IPS-NIHi7 (cell line): ENCODE measurements at regions not wholly inside any gene's neighbourhood (a gene's known extent, or its start where the extent isn't known, plus 50 kb on each side); places are given as distances from the start of the nearest gene placed in this dataset.
"Not testable (repeated sequence)": the region's sequence is repeated elsewhere in the genome, so short reads cannot be mapped to it uniquely, and the experiment has no call there.

Source experiments
- DNase-seq: peaks from one replicate; pipeline ENCODE4 v3.0.0; 2012; ENCODE audit warnings: mixed read lengths; ENCODE audit errors: extremely low spot score

DNA sequence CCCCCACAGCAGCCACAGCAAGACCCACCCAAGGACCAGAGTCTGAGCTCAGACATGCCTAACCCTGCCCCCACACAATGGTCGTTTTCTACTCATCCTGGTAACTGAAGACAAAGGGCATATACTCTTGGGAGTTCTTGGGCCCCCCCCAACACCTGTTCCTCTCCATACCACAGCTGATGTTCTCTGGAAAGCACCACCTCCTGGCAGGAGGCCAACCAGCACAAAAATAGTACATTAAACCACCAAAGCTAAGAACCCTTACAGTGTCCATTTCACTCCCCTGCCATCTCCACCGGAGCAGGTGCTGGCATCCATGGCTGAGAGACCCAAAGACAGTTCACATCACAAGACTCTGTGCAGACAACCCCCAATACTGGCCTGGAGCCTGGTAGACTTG, 80.6 kb upstream of the DAAM1 start:
- DNase-seq: no peak

DNA sequence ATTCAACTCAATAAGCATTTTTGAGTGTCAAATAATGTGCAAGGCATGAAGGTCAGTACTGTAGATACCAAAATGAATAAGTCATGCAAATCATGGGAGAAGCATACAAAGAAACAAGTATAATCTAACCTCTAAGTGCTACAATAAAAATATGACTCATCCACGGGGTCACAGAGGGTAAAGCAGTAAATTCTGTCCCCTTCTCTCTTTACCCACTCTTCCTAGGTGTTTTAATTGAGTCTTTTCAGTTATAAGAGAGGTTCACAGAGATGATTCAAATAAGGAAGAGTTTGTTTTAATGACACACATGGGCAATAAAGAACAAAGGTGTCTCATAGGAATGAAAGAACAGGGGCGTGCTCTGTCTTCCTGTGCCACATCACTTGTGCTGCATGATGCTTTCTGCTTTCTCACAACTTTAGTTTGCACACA, 71.5 kb upstream of the DAAM1 start:
- DNase-seq: no peak

GRCh38 chr14:59117754-59118528, 70.5 kb upstream of the DAAM1 start:
- DNase-seq: no peak

DNA sequence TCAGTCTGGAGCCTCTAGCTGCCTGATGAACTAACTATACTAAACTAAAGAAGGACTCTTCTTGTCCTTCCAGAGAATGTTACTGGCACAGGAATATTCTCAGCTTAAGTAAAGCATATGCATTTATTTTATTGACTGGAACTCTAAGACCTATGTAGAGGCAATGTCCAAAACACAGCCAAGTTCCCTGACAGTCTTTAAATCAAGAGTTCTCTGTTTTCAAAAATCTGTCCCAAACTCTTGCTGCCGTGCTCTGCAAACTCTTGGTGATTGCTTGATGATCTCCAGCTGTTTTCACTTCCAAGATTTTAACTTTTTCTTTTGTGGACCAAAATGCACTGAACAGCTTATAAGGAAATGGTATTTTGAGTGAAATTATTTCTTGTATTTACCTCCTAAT, 67.5 kb upstream of the DAAM1 start:
- no peak for DNase-seq

DNA sequence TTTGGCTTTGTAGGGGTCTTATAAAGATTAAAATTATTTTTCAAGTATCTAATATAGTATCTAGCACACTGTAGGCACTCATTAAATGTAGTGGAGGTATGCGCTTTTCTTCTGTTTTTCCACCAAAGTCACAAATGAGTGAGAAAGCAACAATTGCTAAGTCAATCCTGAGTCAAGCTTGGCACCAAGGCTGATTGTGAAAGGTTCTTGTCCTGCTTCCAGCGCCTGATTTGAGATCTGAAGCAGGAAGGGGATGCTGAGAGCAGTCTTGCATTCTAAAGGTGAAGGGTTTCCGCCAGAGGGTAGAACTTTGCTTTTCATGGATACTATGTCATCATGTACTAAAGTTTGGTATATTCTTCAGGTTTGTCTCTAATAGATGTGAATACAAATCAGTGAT, 64.9 kb upstream of the DAAM1 start:
- no peak for DNase-seq

DNA sequence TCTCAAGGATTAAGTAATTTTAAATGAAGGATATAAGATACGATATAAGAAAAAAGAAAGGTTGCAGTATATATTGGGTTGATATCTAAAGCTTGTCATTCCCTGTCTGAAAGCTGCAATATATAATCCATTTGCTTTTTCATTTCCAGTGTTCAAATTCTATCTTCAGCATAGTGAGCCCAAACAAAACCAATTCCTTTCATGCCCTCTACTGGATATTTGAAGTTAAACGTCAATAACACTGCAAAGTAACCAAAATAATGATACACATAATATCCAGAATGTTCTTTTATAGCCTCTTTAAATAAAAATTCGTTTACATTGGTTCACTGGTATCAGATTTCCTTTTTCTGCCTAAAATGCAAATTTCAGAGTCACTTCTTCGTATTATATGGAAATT, 64.5 kb upstream of the DAAM1 start:
- no peak for DNase-seq

- no peak for DNase-seq
These were observed 63.3 kb upstream of the DAAM1 start for GRCh38 chr14:59125156-59125555.

GRCh38 chr14:59126714-59127436, 61.6 kb upstream of the DAAM1 start:
- peak; percentile 68 for DNase-seq

GRCh38 chr14:59127437-59127732, 61.1 kb upstream of the DAAM1 start:
- DNase-seq: no peak

DNA sequence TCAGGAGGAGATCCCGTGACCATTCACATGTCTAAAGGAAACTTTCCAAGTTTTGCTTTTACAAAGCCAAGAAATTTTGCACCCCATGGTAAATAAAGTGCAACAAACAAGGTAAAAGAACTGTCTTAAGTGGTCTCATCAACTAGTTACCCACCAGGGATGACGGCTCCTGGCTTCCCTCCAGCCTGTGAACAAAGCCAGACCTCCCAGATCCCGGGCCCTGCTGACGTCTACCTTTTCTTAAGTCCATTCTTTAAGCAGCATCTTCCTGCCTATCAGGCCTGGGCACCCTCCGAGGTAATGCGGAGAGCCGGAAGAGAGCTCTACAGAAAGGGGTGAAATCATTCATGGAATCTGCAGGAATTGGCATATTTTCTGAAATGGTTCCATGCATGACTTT, 58.0 kb upstream of the DAAM1 start:
- DNase-seq: no peak

GRCh38 chr14:59131938-59132795, 56.3 kb upstream of the DAAM1 start:
- no peak for DNase-seq

DNA sequence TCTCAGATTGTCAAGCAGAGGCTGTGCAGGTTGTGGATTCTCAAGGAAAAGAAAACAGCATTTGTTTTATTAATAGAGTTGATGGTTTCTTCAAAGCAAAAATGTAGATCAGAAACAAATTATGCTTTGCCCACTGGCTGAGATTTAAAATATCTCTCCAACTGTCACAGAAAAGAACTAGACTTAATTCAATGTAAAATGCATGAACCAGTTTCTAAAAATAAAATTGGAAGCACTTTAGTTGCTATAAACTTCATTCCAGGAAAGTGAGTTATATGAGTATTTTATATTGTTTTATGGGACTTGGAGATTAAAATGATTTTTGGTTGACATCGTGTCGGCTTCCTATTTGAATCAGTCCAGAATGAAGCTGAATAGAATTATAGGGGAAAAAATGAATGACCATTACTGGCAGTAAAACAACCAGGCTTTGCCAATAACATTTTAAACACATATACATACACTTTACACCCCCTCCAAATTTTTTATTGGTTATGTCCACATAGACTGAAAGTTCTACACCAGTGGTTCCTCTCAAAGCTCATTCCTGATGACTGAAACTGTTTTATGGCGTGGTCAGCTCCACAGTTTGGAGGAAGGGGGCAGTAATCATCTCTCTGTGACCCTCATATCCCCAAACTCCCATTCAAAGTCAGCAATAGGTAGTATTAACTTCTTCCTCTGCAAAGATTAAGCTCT, 55.5 kb upstream of the DAAM1 start:
- DNase-seq: no peak

DNA sequence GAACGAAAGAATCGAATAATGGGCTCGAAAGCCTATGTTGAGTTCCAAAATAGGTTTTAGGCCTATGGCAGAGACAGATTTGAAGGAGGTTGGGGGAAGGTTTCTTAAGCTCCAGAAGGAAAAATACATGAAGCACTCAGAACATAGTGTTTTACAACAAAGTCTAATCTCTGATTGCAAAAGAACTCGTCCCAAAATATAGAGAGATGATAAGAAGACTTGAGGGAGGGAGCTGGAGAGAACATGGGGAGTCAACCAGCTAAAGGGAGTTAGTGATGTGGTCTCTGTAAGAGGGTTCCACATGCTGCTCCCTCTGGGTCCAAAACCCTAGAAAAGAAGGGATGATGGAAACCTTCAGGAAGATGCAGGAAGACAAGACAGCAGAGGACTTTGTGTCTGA, 54.8 kb upstream of the DAAM1 start:
- DNase-seq: no peak

DNA sequence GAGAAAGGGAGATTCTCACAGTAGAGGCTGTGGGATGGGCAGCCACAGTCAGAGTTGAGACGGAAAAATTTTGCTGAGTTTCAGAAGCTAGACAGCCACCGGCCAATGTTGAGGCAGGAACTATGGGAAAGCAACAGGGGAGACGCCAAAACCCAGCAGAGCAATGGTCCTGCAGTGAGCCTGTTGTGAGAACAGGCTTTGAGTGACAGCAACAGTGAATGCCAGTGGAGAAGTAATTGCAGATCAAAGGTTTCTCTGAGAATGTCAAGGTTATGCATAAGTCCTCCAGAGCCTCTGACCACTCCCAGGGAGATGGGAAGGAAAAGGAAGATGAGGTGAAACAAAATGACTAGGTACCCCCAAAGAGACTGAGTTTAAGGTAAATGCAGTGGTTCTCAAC, 54.2 kb upstream of the DAAM1 start:
- DNase-seq: no peak

DNA sequence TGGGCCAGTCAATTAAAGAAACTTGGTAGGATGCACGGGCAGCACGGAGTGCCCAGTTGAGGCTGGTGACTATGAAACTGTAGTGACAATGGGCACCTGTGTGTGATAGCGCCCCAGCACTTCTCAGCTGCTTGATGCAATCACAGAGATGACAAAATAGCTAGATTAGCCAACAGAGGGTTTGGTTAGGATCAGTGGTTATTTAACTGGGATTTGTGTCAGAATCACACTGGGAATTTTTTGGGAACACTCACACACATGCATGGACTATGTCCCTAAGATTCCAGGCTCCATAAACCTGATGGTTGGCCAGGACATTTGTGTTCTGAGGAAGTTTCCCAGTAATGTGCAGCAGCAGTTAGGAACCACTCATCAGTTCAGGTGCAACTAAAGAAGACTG, 51.2 kb upstream of the DAAM1 start:
- no peak for DNase-seq

DNA sequence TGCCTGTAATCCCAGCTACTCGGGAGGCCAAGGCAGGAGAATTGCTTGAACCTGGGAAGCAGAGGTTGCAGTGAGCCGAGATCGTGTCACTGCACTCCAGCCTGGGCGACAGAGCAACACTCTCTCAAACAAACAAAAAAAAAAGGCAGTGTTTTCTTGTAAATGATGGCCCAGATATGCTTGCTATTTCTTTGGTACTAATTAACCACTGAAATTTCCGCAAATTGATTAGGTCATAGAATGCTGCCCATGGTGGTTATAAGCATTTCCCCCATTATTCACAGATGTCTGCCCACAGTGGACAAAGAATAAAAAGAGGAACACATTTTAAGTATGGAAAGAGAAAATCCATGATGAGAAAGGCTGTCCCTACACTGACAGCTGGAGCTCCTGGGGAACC, 49.9 kb upstream of the DAAM1 start:
- DNase-seq: not testable (repeated sequence)
